ENCODE measurements at regions not wholly inside any gene's neighbourhood (a gene's known extent, or its start where the extent isn't known, plus 50 kb on each side); places are given as distances from the start of the nearest gene placed in this dataset.
"Not testable (repeated sequence)": the region's sequence is repeated elsewhere in the genome, so short reads cannot be mapped to it uniquely, and the experiment has no call there.

- ATAC-seq: peak; percentile 66
- DNase-seq (ENCODE audit: low spot score): no peak
These were observed 599.4 kb upstream of the CITED2 start for GRCh38 chr6:139973669-139974344.

- ATAC-seq: no peak
These were observed 597.7 kb upstream of the CITED2 start for GRCh38 chr6:139972116-139972515.

GRCh38 chr6:139970591-139970991 lies 596.1 kb upstream of the CITED2 start:
- ATAC-seq (no peak), DNase-seq (ENCODE audit: low spot score) (no peak)

More at GRCh38 chr6:139972116-139972515, 597.7 kb upstream of the CITED2 start:
- no peak for DNase-seq (ENCODE audit: low spot score)

- no peak for ATAC-seq
These were observed 593.0 kb upstream of the CITED2 start for GRCh38 chr6:139967497-139967896.

GRCh38 chr6:139965393-139965792 lies 590.9 kb upstream of the CITED2 start:
- ATAC-seq (peak; percentile 86), DNase-seq (ENCODE audit: low spot score) (no peak)

More at GRCh38 chr6:139967497-139967896, 593.0 kb upstream of the CITED2 start:
- no peak for DNase-seq (ENCODE audit: low spot score)

GRCh38 chr6:139964737-139965136 lies 590.3 kb upstream of the CITED2 start:
- DNase-seq (ENCODE audit: low spot score) (no peak), ATAC-seq (no peak)

GRCh38 chr6:139962654-139963347 lies 588.4 kb upstream of the CITED2 start:
- no peak for DNase-seq (ENCODE audit: low spot score)
- ATAC-seq: peak; percentile 56

GRCh38 chr6:139961190-139961589 lies 586.7 kb upstream of the CITED2 start:
- peak; percentile 52 for ATAC-seq
- DNase-seq (ENCODE audit: low spot score): no peak

GRCh38 chr6:139960671-139961070 lies 586.2 kb upstream of the CITED2 start:
- ATAC-seq (no peak), DNase-seq (ENCODE audit: low spot score) (no peak)

GRCh38 chr6:139955366-139956155 lies 581.1 kb upstream of the CITED2 start:
- ATAC-seq (peak; percentile 96), DNase-seq (ENCODE audit: low spot score) (peak; percentile 46)

GRCh38 chr6:139954463-139955071 lies 580.1 kb upstream of the CITED2 start:
- ATAC-seq: no peak
- no peak for DNase-seq (ENCODE audit: low spot score)

GRCh38 chr6:139953780-139954179 lies 579.3 kb upstream of the CITED2 start:
- not testable (repeated sequence) for DNase-seq (ENCODE audit: low spot score)

GRCh38 chr6:139951172-139951571 lies 576.7 kb upstream of the CITED2 start:
- ATAC-seq (no peak), DNase-seq (ENCODE audit: low spot score) (no peak)

More at GRCh38 chr6:139953780-139954179, 579.3 kb upstream of the CITED2 start:
- ATAC-seq: not testable (repeated sequence)

GRCh38 chr6:139944976-139945375 lies 570.5 kb upstream of the CITED2 start:
- no peak for ATAC-seq
- no peak for DNase-seq (ENCODE audit: low spot score)

GRCh38 chr6:139944131-139944530 lies 569.7 kb upstream of the CITED2 start:
- DNase-seq (ENCODE audit: low spot score) (no peak), ATAC-seq (no peak)

- no peak for DNase-seq (ENCODE audit: low spot score)
- no peak for ATAC-seq
These were observed 568.9 kb upstream of the CITED2 start for GRCh38 chr6:139943391-139943790.

GRCh38 chr6:139942331-139942730 lies 567.9 kb upstream of the CITED2 start:
- no peak for ATAC-seq
- DNase-seq (ENCODE audit: low spot score): no peak

GRCh38 chr6:139941826-139942225 lies 567.4 kb upstream of the CITED2 start:
- ATAC-seq (no peak), DNase-seq (ENCODE audit: low spot score) (no peak)

- ATAC-seq (peak; percentile 23), DNase-seq (ENCODE audit: low spot score) (no peak)
These were observed 566.6 kb upstream of the CITED2 start for GRCh38 chr6:139940741-139941729.

Data from left lobe of liver (tissue), 2 donors.